Inflammatory macrophage treated with lipopolysaccharide for 1 hour (primary cell): ENCODE measurements at regions not wholly inside any gene's neighbourhood (a gene's known extent, or its start where the extent isn't known, plus 50 kb on each side); places are given as distances from the start of the nearest gene placed in this dataset.
A peak's percentile ranks its signal among the peaks of the same experiment; 100 is the strongest.

Source experiments
- DNase-seq, 2 donors: peaks; one replicate each; pipeline ENCODE4 v3.0.0-alpha.2; 2020 to 2022

- peak; percentile 84 to 86 for DNase-seq
Measured at GRCh38 chr13:28573595-28574373, 78.9 kb upstream of the FLT1 start.

GRCh38 chr13:28572871-28573270 is 77.9 kb upstream of the FLT1 start:
- DNase-seq = no peak

- DNase-seq = peak; percentile 16 to 30
Measured at GRCh38 chr13:28570356-28570755, 75.4 kb upstream of the FLT1 start.

- DNase-seq = no peak
Measured at GRCh38 chr13:28569886-28570285, 75.0 kb upstream of the FLT1 start.

GRCh38 chr13:28568286-28568685 is 73.4 kb upstream of the FLT1 start:
- DNase-seq = no peak

- DNase-seq = no peak
Measured at GRCh38 chr13:28566891-28567290, 72.0 kb upstream of the FLT1 start.

GRCh38 chr13:28566283-28566682 is 71.4 kb upstream of the FLT1 start:
- DNase-seq = no peak

GRCh38 chr13:28564030-28564429 is 69.1 kb upstream of the FLT1 start:
- no peak for DNase-seq

- DNase-seq = no peak
Measured at GRCh38 chr13:28563609-28564008, 68.7 kb upstream of the FLT1 start.

- no peak for DNase-seq
Measured at GRCh38 chr13:28560612-28561011, 65.7 kb upstream of the FLT1 start.

GRCh38 chr13:28559636-28560259 is 64.8 kb upstream of the FLT1 start:
- DNase-seq = no peak

- no peak for DNase-seq
Measured at GRCh38 chr13:28558567-28558966, 63.6 kb upstream of the FLT1 start.

GRCh38 chr13:28557725-28558520 is 63.0 kb upstream of the FLT1 start:
- peak; percentile 58 to 65 for DNase-seq

- no peak for DNase-seq
Measured at GRCh38 chr13:28555096-28555495, 60.2 kb upstream of the FLT1 start.

- DNase-seq = no peak
Measured at GRCh38 chr13:28553971-28554370, 59.0 kb upstream of the FLT1 start.

- DNase-seq = no peak
Measured at GRCh38 chr13:28552288-28552687, 57.4 kb upstream of the FLT1 start.

GRCh38 chr13:28551498-28551895 is 56.6 kb upstream of the FLT1 start:
- DNase-seq = no peak

GRCh38 chr13:28550721-28551497 is 56.0 kb upstream of the FLT1 start:
- DNase-seq = no peak

- peak; percentile 15 to 64 for DNase-seq
Measured at GRCh38 chr13:28550091-28550490, 55.2 kb upstream of the FLT1 start.

GRCh38 chr13:28548872-28549271 is 53.9 kb upstream of the FLT1 start:
- DNase-seq = no peak

GRCh38 chr13:28548468-28548867 is 53.5 kb upstream of the FLT1 start:
- DNase-seq = no peak

- no peak for DNase-seq
Measured at GRCh38 chr13:28545583-28546333, 50.8 kb upstream of the FLT1 start.
